H9 (cell line): ENCODE measurements at regions not wholly inside any gene's neighbourhood (a gene's known extent, or its start where the extent isn't known, plus 50 kb on each side); places are given as distances from the start of the nearest gene placed in this dataset.

Source experiments
- DNase-seq: peaks from one replicate; pipeline ENCODE4 v3.0.0-alpha.2; 2017
- H2AFZ ChIP-seq: one replicate; pipeline ENCODE4 v1.6.1; 2013; ENCODE audit warnings: mild to moderate bottlenecking, low read length, control low read depth, moderate library complexity
- H2AK5ac ChIP-seq: 2 replicates; pipeline ENCODE4 v1.6.1; 2013; ENCODE audit warnings: low read length, control low read depth, mixed read lengths; ENCODE audit not compliant: insufficient read length
- H2BK120ac ChIP-seq: one replicate; pipeline ENCODE4 v1.6.1; 2013; ENCODE audit warnings: low read depth, mild to moderate bottlenecking, low read length, control low read depth, inconsistent platforms; ENCODE audit not compliant: poor library complexity, severe bottlenecking
- H2BK12ac ChIP-seq: 2 replicates; pipeline ENCODE4 v1.6.1; 2013; ENCODE audit warnings: low read length, control low read depth, mixed read lengths, low read depth; ENCODE audit not compliant: insufficient read length
- H2BK15ac ChIP-seq: 2 replicates; pipeline ENCODE4 v1.6.1; 2013; ENCODE audit warnings: low read depth, low read length, control low read depth
- H2BK20ac ChIP-seq: one replicate; pipeline ENCODE4 v1.6.1; 2013; ENCODE audit warnings: low read depth, mild to moderate bottlenecking, low read length, control low read depth, inconsistent platforms; ENCODE audit not compliant: poor library complexity, severe bottlenecking
- H2BK5ac ChIP-seq: 2 replicates; pipeline ENCODE4 v1.6.1; 2013; ENCODE audit warnings: low read length, control low read depth, mixed read lengths; ENCODE audit not compliant: insufficient read length
- H3K14ac ChIP-seq: 2 replicates; pipeline ENCODE4 v1.6.1; 2013; ENCODE audit warnings: low read length, control low read depth; ENCODE audit not compliant: insufficient read depth
- H3K18ac ChIP-seq: 2 replicates; pipeline ENCODE4 v1.6.1; 2013; ENCODE audit warnings: low read depth, mild to moderate bottlenecking, mixed read lengths, low read length, control low read depth; ENCODE audit not compliant: insufficient read length
- H3K23ac ChIP-seq: 2 replicates; pipeline ENCODE4 v1.6.1; 2013; ENCODE audit warnings: low read length, control low read depth, mixed read lengths, low read depth; ENCODE audit not compliant: insufficient read length
- H3K23me2 ChIP-seq: 2 replicates; pipeline ENCODE4 v1.6.1; 2013; ENCODE audit warnings: low read depth, mild to moderate bottlenecking, mixed read lengths, low read length, control low read depth; ENCODE audit not compliant: insufficient read length, poor library complexity, severe bottlenecking
- H3K27ac ChIP-seq: 2 replicates; pipeline ENCODE4 v1.5.1; 2013; ENCODE audit warnings: low read length, control low read depth, mixed read lengths, low read depth; ENCODE audit not compliant: insufficient read length
- H3K27me3 ChIP-seq: 2 replicates; pipeline ENCODE4 v1.6.1; 2013; ENCODE audit warnings: low read length, control low read depth, inconsistent platforms; ENCODE audit not compliant: insufficient read depth
- H3K4ac ChIP-seq: 2 replicates; pipeline ENCODE4 v1.6.1; 2013; ENCODE audit warnings: low read depth, mild to moderate bottlenecking, control low read depth, inconsistent platforms, low read length, moderate library complexity
- H3K4me1 ChIP-seq: 2 replicates; pipeline ENCODE4 v1.6.1; 2013; ENCODE audit warnings: low read length, control low read depth, inconsistent platforms; ENCODE audit not compliant: insufficient read depth
- H3K4me2 ChIP-seq: 2 replicates; pipeline ENCODE4 v1.6.1; 2013; ENCODE audit warnings: low read length, control low read depth, mixed read lengths; ENCODE audit not compliant: insufficient read length, insufficient read depth
- H3K56ac ChIP-seq: 2 replicates; pipeline ENCODE4 v1.6.1; 2013; ENCODE audit warnings: low read depth, mild to moderate bottlenecking, mixed read lengths, low read length, control low read depth; ENCODE audit not compliant: insufficient read length
- H3K79me1 ChIP-seq: 2 replicates; pipeline ENCODE4 v1.6.1; 2013; ENCODE audit warnings: low read depth, mild to moderate bottlenecking, moderate library complexity, low read length, control low read depth, inconsistent platforms; ENCODE audit not compliant: insufficient read depth, poor library complexity, severe bottlenecking
- H3K79me2 ChIP-seq: 2 replicates; pipeline ENCODE4 v1.6.1; 2013; ENCODE audit warnings: low read length, control low read depth, inconsistent platforms; ENCODE audit not compliant: insufficient read depth
- H3K9ac ChIP-seq: 2 replicates; pipeline ENCODE4 v1.6.1; 2013; ENCODE audit warnings: low read length, control low read depth, mixed read lengths; ENCODE audit not compliant: insufficient read length; ENCODE audit errors: extremely low read depth
- H3K9me3 ChIP-seq: one replicate; pipeline ENCODE4 v1.6.1; 2013; ENCODE audit warnings: low read depth, low read length, inconsistent platforms; ENCODE audit not compliant: control insufficient read depth
- H3T11ph ChIP-seq: one replicate; pipeline ENCODE4 v1.6.1; 2013; ENCODE audit warnings: mild to moderate bottlenecking, low read length, control low read depth, inconsistent platforms
- H4K20me1 ChIP-seq: one replicate; pipeline ENCODE4 v1.6.1; 2013; ENCODE audit not compliant: control insufficient read depth, insufficient read length, insufficient read depth
- H4K5ac ChIP-seq: 2 replicates; pipeline ENCODE4 v1.6.1; 2013; ENCODE audit warnings: low read depth, mild to moderate bottlenecking, mixed read lengths, low read length, control low read depth; ENCODE audit not compliant: insufficient read length
- H4K8ac ChIP-seq: replicated peaks from 2 replicates; pipeline ENCODE4 v1.6.1; 2013; ENCODE audit warnings: low read length, control low read depth, mixed read lengths, low read depth; ENCODE audit not compliant: insufficient read length
- H4K91ac ChIP-seq: 2 replicates; pipeline ENCODE4 v1.6.1; 2013; ENCODE audit warnings: low read depth, mild to moderate bottlenecking, moderate library complexity, mixed read lengths, low read length, control low read depth; ENCODE audit not compliant: insufficient read length
- H3K27ac Mint-ChIP-seq, 3 experiments: 2 replicates in 2 of 3; 3 replicates in 1 of 3; pipeline ENCODE4 v1.8.0; 2020 to 2021; ENCODE audit warnings: mixed read lengths in 3 of 3, mild to moderate bottlenecking in 1 of 3, moderate library complexity in 1 of 3
- H3K27me3 Mint-ChIP-seq: 2 replicates; pipeline ENCODE4 v1.8.0; 2021; ENCODE audit warnings: low read depth, mild to moderate bottlenecking, moderate library complexity, mixed read lengths
- H3K36me3 Mint-ChIP-seq, 3 experiments: 2 replicates in 2 of 3; 3 replicates in 1 of 3; pipeline ENCODE4 v1.8.0; 2020 to 2021; ENCODE audit warnings: low read depth in 3 of 3, mixed read lengths in 3 of 3; ENCODE audit not compliant: insufficient read depth in 1 of 3
- H3K4me1 Mint-ChIP-seq, 2 experiments: 2 replicates each; pipeline ENCODE4 v1.8.0; 2020; ENCODE audit warnings: mixed read lengths in 2 of 2
- H3K4me3 Mint-ChIP-seq, 2 experiments: 2 replicates in 1 of 2; 3 replicates in 1 of 2; pipeline ENCODE4 v1.8.0; 2020 to 2021; ENCODE audit warnings: mild to moderate bottlenecking in 2 of 2, mixed read lengths in 2 of 2, moderate library complexity in 1 of 2
- H3K9me3 Mint-ChIP-seq, 2 experiments: 2 replicates in 1 of 2; 3 replicates in 1 of 2; pipeline ENCODE4 v1.8.0; 2020; ENCODE audit warnings: mild to moderate bottlenecking in 2 of 2, mixed read lengths in 2 of 2, moderate library complexity in 1 of 2
- CTCF ChIP-seq: fragments of 200-600 bp; sonication (generic); conservative IDR thresholded peaks from 3 replicates; pipeline ENCODE4 v1.8.0; 2021; ENCODE audit warnings: antibody characterized with exemption, mild to moderate bottlenecking
- WGBS: extraction: QIAGEN DNeasy Blood & Tissue Kit; methylation state at CpG from one replicate; pipeline ENCODE4 v1.1.7; 2013; ENCODE audit warnings: missing lambda C conversion rate, low lambda C conversion rate, mixed read lengths; ENCODE audit not compliant: insufficient read length; ENCODE audit errors: extremely low coverage; 5-methylcytosine and 5-hydroxymethylcytosine counted together

- Histone ChIP-seq H2BK120ac (no peak overlapping the region), H3K27ac (no peak overlapping the region), H3K23ac (no peak overlapping the region), H2BK15ac (no peak overlapping the region), H3K9me3 (no peaks in the 10 kb centered on the region), H4K91ac (no peak overlapping the region), H3K4me2 (no peak overlapping the region), H3K4ac (no peak overlapping the region), H4K20me1 (no peaks in the 10 kb centered on the region), H3T11ph (no peak overlapping the region), H3K18ac (no peak overlapping the region), H3K23me2 (no peaks in the 10 kb centered on the region), H3K9ac (no peak overlapping the region), H4K5ac (no peak overlapping the region), H3K79me2 (no peaks in the 10 kb centered on the region), H2BK12ac (no peak overlapping the region), H2AFZ (no peak overlapping the region), H3K14ac (no peak overlapping the region), H3K79me1 (no peaks in the 10 kb centered on the region), H3K56ac (no peak overlapping the region), H4K8ac (no peak overlapping the region), H2AK5ac (no peak overlapping the region), H2BK5ac (no peak overlapping the region), H3K27me3 (no peaks in the 10 kb centered on the region), H2BK20ac (no peak overlapping the region), H3K4me1 (no peaks in the 10 kb centered on the region)
- H3K27ac Mint-ChIP-seq, result no peak overlapping the region
- no peaks in the 10 kb centered on the region for H3K9me3 Mint-ChIP-seq
- H3K36me3 Mint-ChIP-seq, result no peaks in the 10 kb centered on the region
- no peak overlapping the region for H3K4me3 Mint-ChIP-seq
- no peaks in the 10 kb centered on the region for H3K27me3 Mint-ChIP-seq
- no peak for TF ChIP-seq CTCF
- peaks cover 12 to 13% of the 10 kb centered on the region in 2 experiments for H3K4me1 Mint-ChIP-seq
- no CpG with 5 or more reads among the region's 3 CpGs for WGBS
- peak; percentile 49 for DNase-seq
Observed at GRCh38 chr7:118080947-118081346, 103.0 kb upstream of the LSM8 start.
